ENCODE measurements at regions not wholly inside any gene's neighbourhood (a gene's known extent, or its start where the extent isn't known, plus 50 kb on each side); places are given as distances from the start of the nearest gene placed in this dataset.
"Not testable (repeated sequence)": the region's sequence is repeated elsewhere in the genome, so short reads cannot be mapped to it uniquely, and the experiment has no call there.

DNA sequence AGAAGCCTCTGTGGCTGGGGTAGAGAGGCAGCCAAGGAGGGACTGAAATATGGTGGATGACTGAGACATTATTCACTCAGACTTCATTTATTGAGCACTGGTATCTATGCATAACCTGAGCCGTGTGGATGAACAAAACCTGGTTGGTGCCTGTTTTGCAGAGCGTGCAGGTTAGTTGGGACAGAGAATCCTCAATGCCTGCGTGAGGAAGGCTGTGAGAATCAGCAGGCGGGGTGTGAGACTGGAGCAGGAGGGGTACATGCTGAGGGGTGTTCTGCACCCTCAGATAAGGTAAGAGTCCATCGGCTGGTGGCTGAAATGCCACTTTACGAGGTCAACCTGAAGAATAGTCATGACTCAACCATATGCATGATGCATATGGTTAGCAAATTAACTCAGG is 271.6 kb downstream of the MED10 start:
- Histone ChIP-seq H3K9me3 (ENCODE audit: control insufficient read depth, insufficient read depth, low read depth, low read length) (no peaks in the 10 kb centered on the region), H3K36me3 (ENCODE audit: control insufficient read depth in 2 of 2, insufficient read depth in 1 of 2, low read length in 2 of 2) (no peaks in the 10 kb centered on the region), H3K4me3 (ENCODE audit: low read depth, low read length) (no peak overlapping the region), H3K27ac (ENCODE audit: extremely low read depth, low read depth, low read length) (no peak overlapping the region), H3K4me1 (ENCODE audit: control insufficient read depth, insufficient read depth, low read length) (no peaks in the 10 kb centered on the region)
- ChIA-PET POLR2A (no interaction called here), CTCF (no interaction called here)
- TF ChIP-seq, protein P1, sequence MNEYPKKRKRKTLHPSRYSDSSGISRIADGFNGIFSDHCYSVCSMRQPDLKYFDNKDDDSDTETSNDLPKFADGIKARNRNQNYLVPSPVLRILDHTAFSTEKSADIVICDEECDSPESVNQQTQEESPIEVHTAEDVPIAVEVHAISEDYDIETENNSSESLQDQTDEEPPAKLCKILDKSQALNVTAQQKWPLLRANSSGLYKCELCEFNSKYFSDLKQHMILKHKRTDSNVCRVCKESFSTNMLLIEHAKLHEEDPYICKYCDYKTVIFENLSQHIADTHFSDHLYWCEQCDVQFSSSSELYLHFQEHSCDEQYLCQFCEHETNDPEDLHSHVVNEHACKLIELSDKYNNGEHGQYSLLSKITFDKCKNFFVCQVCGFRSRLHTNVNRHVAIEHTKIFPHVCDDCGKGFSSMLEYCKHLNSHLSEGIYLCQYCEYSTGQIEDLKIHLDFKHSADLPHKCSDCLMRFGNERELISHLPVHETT (tag by site-specific recombination; IDR thresholded peaks at IDR 0.05): no peak
- TF ChIP-seq ZFHX2 (tag by site-specific recombination; conservative IDR thresholded peaks at IDR 0.05) (no peak), SALL2 (tag by site-specific recombination; IDR thresholded peaks at IDR 0.05; ENCODE audit: borderline replicate concordance) (no peak), ZFP3 (tag by site-specific recombination; IDR thresholded peaks at IDR 0.05; ENCODE audit: low read depth) (no peak), ZNF202 (tag by site-specific recombination; IDR thresholded peaks at IDR 0.05; ENCODE audit: borderline replicate concordance) (no peak), ZNF629 (tag by site-specific recombination; IDR thresholded peaks at IDR 0.05) (no peak)

DNA sequence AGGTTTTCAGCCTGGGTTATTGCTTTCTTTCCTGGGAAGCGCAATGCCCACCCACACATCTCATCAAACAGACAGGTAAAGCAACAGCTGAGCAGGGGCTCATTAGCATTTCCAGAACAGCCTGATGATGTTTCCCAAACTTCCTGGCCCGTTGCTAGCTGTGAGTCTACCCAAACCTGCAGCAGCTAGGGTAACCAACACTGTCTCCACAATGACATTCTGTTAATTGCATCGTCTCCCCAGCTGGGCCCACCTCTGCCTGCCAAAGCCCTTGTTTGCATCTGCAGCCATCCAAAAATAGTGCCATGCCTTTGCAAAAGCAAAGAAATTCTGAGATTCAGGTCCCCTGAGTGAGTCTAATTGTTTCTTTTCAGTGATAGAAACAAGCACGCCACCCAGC is 273.0 kb downstream of the MED10 start:
- CTCF ChIA-PET: no interaction called here
- no peaks in the 10 kb centered on the region for H3K4me1 ChIP-seq (ENCODE audit: control insufficient read depth, insufficient read depth, low read length)
- H3K27ac ChIP-seq (ENCODE audit: extremely low read depth, low read depth, low read length): no peak overlapping the region
- H3K9me3 ChIP-seq (ENCODE audit: control insufficient read depth, insufficient read depth, low read depth, low read length): no peaks in the 10 kb centered on the region
- H3K36me3 ChIP-seq (ENCODE audit: control insufficient read depth in 2 of 2, insufficient read depth in 1 of 2, low read length in 2 of 2): no peaks in the 10 kb centered on the region
- no peak for TF ChIP-seq ZNF626 (tag by site-specific recombination; IDR thresholded peaks at IDR 0.05)
- no peak for TF ChIP-seq ZBTB20 (tag by site-specific recombination; IDR thresholded peaks at IDR 0.05)
- no peak for TF ChIP-seq ZNF660 (tag by site-specific recombination; IDR thresholded peaks at IDR 0.05)
- TF ChIP-seq, protein P2, sequence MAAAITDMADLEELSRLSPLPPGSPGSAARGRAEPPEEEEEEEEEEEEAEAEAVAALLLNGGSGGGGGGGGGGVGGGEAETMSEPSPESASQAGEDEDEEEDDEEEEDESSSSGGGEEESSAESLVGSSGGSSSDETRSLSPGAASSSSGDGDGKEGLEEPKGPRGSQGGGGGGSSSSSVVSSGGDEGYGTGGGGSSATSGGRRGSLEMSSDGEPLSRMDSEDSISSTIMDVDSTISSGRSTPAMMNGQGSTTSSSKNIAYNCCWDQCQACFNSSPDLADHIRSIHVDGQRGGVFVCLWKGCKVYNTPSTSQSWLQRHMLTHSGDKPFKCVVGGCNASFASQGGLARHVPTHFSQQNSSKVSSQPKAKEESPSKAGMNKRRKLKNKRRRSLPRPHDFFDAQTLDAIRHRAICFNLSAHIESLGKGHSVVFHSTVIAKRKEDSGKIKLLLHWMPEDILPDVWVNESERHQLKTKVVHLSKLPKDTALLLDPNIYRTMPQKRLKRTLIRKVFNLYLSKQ (tag by site-specific recombination; IDR thresholded peaks at IDR 0.05; ENCODE audit: borderline replicate concordance): no peak
- no peak overlapping the region for H3K4me3 ChIP-seq (ENCODE audit: low read depth, low read length)
- POLR2A ChIA-PET: no interaction called here

DNA sequence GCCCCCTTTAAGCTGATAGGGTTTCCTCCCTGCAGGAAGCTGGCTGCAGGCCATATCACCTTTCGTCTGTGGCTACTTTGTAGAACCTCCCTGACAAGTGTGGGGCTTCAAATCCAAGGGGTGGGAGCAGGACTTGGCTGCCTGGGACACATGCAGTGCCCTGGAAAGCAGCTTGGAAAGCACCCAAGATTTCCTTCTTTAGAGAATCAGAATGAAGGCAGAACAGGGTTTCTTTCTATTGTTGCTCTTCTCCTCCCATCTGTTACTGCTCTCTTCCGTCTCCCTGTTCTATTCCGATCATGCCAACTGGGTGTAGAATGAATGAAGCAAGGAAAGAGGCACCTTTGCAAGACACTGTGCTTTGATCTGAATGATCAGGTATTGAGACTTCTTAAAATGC is 282.2 kb downstream of the MED10 start:
- TF ChIP-seq SP7 (tag by site-specific recombination; IDR thresholded peaks at IDR 0.05): no peak
- TF ChIP-seq ZNF473 (tag by site-specific recombination; IDR thresholded peaks at IDR 0.05): no peak
- TF ChIP-seq ZNF571 (tag by site-specific recombination; IDR thresholded peaks at IDR 0.05): no peak
- no peak for TF ChIP-seq ZNF37A (tag by site-specific recombination; IDR thresholded peaks at IDR 0.05)
- TF ChIP-seq ZNF501 (tag by site-specific recombination; IDR thresholded peaks at IDR 0.05): no peak
- TF ChIP-seq ZNF76 (tag by site-specific recombination; IDR thresholded peaks at IDR 0.05; ENCODE audit: borderline replicate concordance, low read depth): no peak
- TF ChIP-seq GLI4 (tag by site-specific recombination; IDR thresholded peaks at IDR 0.05): no peak
- no peak for TF ChIP-seq ZNF132 (tag by site-specific recombination; IDR thresholded peaks at IDR 0.05; ENCODE audit: borderline replicate concordance)
- TF ChIP-seq ZNF621 (tag by site-specific recombination; IDR thresholded peaks at IDR 0.05): no peak
- TF ChIP-seq ZNF335 (tag by site-specific recombination; conservative IDR thresholded peaks at IDR 0.05): no peak
- TF ChIP-seq ZNF155 (tag by site-specific recombination; IDR thresholded peaks at IDR 0.05): no peak
- TF ChIP-seq, protein P3, sequence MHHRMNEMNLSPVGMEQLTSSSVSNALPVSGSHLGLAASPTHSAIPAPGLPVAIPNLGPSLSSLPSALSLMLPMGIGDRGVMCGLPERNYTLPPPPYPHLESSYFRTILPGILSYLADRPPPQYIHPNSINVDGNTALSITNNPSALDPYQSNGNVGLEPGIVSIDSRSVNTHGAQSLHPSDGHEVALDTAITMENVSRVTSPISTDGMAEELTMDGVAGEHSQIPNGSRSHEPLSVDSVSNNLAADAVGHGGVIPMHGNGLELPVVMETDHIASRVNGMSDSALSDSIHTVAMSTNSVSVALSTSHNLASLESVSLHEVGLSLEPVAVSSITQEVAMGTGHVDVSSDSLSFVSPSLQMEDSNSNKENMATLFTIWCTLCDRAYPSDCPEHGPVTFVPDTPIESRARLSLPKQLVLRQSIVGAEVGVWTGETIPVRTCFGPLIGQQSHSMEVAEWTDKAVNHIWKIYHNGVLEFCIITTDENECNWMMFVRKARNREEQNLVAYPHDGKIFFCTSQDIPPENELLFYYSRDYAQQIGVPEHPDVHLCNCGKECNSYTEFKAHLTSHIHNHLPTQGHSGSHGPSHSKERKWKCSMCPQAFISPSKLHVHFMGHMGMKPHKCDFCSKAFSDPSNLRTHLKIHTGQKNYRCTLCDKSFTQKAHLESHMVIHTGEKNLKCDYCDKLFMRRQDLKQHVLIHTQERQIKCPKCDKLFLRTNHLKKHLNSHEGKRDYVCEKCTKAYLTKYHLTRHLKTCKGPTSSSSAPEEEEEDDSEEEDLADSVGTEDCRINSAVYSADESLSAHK (tag by site-specific recombination; IDR thresholded peaks at IDR 0.05): no peak
- TF ChIP-seq ZNF843 (tag by site-specific recombination; IDR thresholded peaks at IDR 0.05): no peak
- no peak for TF ChIP-seq ZNF776 (tag by site-specific recombination; IDR thresholded peaks at IDR 0.05; ENCODE audit: borderline replicate concordance)
- TF ChIP-seq ZNF394 (tag by site-specific recombination; IDR thresholded peaks at IDR 0.05; ENCODE audit: borderline replicate concordance): no peak
- TF ChIP-seq ZNF292 (tag by site-specific recombination; IDR thresholded peaks at IDR 0.05; ENCODE audit: borderline replicate concordance, low read depth): no peak
- CTCF ChIA-PET: no interaction called here
- Histone ChIP-seq H3K36me3 (ENCODE audit: control insufficient read depth in 2 of 2, insufficient read depth in 1 of 2, low read length in 2 of 2) (no peaks in the 10 kb centered on the region), H3K4me3 (ENCODE audit: low read depth, low read length) (no peak overlapping the region), H3K4me1 (ENCODE audit: control insufficient read depth, insufficient read depth, low read length) (no peaks in the 10 kb centered on the region), H3K27ac (ENCODE audit: extremely low read depth, low read depth, low read length) (no peak overlapping the region), H3K9me3 (ENCODE audit: control insufficient read depth, insufficient read depth, low read depth, low read length) (no peaks in the 10 kb centered on the region)
- POLR2A ChIA-PET: no interaction called here

DNA sequence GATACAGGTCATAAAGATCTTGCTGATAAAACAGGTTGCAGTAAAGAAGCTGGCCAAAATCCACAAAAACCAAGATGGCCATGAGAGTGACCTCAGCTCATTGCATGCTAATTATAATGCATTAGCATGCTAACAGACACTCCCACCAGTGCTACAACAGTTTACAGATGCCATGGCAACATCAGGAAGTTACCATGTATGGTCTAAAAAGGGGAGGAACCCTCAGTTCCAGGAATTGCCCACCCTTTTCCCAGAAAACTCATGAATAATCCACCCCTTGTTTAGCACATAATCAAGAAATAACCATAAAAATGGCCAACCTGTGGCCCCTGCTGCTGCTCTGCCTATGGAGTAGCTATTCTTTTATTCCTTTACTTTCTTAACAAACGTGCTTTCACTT is 284.2 kb downstream of the MED10 start:
- H3K4me3 ChIP-seq (ENCODE audit: low read depth, low read length); POLR2A ChIA-PET; H3K36me3 ChIP-seq (ENCODE audit: control insufficient read depth in 2 of 2, insufficient read depth in 1 of 2, low read length in 2 of 2); H3K4me1 ChIP-seq (ENCODE audit: control insufficient read depth, insufficient read depth, low read length); CTCF ChIA-PET; H3K27ac ChIP-seq (ENCODE audit: extremely low read depth, low read depth, low read length); H3K9me3 ChIP-seq (ENCODE audit: control insufficient read depth, insufficient read depth, low read depth, low read length): not testable (repeated sequence)
